ENCODE measurements at regions not wholly inside any gene's neighbourhood (a gene's known extent, or its start where the extent isn't known, plus 50 kb on each side); places are given as distances from the start of the nearest gene placed in this dataset.
"Not testable (repeated sequence)": the region's sequence is repeated elsewhere in the genome, so short reads cannot be mapped to it uniquely, and the experiment has no call there.

DNA sequence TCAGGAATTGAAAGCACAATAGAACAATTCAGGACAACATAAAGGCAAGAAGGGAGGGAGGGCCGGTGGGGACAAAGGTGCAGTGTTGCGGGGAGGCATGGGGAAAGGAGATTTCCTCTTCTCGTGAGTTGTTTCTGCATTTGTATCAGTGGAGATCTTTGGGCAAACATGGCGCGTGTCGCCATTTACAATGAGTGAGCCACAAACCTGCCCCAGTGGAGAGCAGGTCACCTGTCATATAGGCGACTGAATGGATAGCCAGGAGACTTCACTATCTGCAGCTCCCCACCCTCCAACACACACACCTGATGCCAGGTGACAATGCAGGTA, 87.7 kb upstream of the SLC45A1 start:
- no peak overlapping the region for H3K4me3 ChIP-seq (ENCODE audit: low read depth in 1 of 2, low read length in 2 of 2)
- no peaks in the 10 kb centered on the region for H3K9me3 ChIP-seq (ENCODE audit: control insufficient read depth in 1 of 2, low read length in 2 of 2)
- H3K9ac ChIP-seq (ENCODE audit: low read depth in 1 of 2, low read length in 2 of 2): no peak overlapping the region
- H3K27me3 ChIP-seq (ENCODE audit: control insufficient read depth in 1 of 2, insufficient read depth in 2 of 2, low read length in 2 of 2): no peaks in the 10 kb centered on the region
- H3K4me1 ChIP-seq (ENCODE audit: control insufficient read depth in 1 of 2, insufficient read depth in 2 of 2, low read length in 2 of 2): peaks cover 5 to 6% of the 10 kb centered on the region in 2 donors
- no peaks in the 10 kb centered on the region for H3K36me3 ChIP-seq (ENCODE audit: control insufficient read depth in 1 of 2, insufficient read depth in 2 of 2, low read length in 2 of 2)
- H3K27ac ChIP-seq (ENCODE audit: low read depth, low read length): no peak overlapping the region

DNA sequence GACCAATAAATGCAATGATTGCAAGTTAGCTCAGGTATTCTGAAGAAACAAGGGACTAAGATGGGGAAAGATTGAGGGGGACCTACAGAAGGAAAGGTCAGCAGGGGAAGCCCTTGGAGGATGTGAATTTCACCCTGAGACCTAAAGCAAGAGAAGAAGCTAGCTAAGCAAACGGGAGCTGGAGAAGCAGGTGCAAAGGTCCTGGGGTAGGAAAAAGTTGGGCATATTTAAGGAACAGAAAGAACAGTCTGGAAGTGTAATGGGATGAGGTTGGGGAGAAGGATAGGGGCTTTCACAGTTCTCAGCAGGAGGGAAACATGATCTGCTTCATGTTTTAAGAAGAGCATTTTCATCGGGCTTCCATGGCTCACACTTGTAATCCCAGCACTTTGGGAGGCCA, 89.7 kb upstream of the SLC45A1 start:
- H3K27me3 ChIP-seq (ENCODE audit: control insufficient read depth in 1 of 2, insufficient read depth in 2 of 2, low read length in 2 of 2): no peaks in the 10 kb centered on the region
- no peak overlapping the region for H3K4me3 ChIP-seq (ENCODE audit: low read depth in 1 of 2, low read length in 2 of 2)
- H3K9ac ChIP-seq (ENCODE audit: low read depth in 1 of 2, low read length in 2 of 2): no peak overlapping the region
- no peaks in the 10 kb centered on the region for H3K36me3 ChIP-seq (ENCODE audit: control insufficient read depth in 1 of 2, insufficient read depth in 2 of 2, low read length in 2 of 2)
- no peak overlapping the region for H3K27ac ChIP-seq (ENCODE audit: low read depth, low read length)
- H3K4me1 ChIP-seq (ENCODE audit: control insufficient read depth in 1 of 2, insufficient read depth in 2 of 2, low read length in 2 of 2): peaks cover 5 to 11% of the 10 kb centered on the region in 2 donors
- no peaks in the 10 kb centered on the region for H3K9me3 ChIP-seq (ENCODE audit: control insufficient read depth in 1 of 2, low read length in 2 of 2)

DNA sequence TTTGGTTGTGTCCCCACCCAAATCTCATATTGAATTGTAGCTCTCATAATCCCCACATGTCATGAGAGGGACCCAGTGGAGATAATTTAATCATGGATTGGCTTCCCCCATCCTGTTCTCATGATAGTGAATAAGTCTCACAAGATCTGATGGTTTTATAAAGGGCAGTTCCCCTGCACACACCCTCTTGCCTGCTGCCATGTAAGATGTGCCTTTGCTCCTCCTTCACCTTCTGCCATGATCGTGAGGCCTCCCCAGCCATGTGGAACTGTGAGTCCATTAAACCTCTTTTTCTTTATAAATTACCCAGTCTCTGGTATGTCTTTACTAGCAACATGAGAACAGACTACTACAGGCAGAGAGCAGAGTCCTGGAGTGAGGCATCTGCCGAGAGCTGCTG, 90.2 kb upstream of the SLC45A1 start:
- not testable (repeated sequence) for H3K4me3 ChIP-seq (ENCODE audit: low read depth in 1 of 2, low read length in 2 of 2); H3K27ac ChIP-seq (ENCODE audit: low read depth, low read length); H3K36me3 ChIP-seq (ENCODE audit: control insufficient read depth in 1 of 2, insufficient read depth in 2 of 2, low read length in 2 of 2); H3K9me3 ChIP-seq (ENCODE audit: control insufficient read depth in 1 of 2, low read length in 2 of 2); H3K27me3 ChIP-seq (ENCODE audit: control insufficient read depth in 1 of 2, insufficient read depth in 2 of 2, low read length in 2 of 2); H3K9ac ChIP-seq (ENCODE audit: low read depth in 1 of 2, low read length in 2 of 2)
- peaks cover 3 to 11% of the 10 kb centered on the region in 2 donors for H3K4me1 ChIP-seq (ENCODE audit: control insufficient read depth in 1 of 2, insufficient read depth in 2 of 2, low read length in 2 of 2)

DNA sequence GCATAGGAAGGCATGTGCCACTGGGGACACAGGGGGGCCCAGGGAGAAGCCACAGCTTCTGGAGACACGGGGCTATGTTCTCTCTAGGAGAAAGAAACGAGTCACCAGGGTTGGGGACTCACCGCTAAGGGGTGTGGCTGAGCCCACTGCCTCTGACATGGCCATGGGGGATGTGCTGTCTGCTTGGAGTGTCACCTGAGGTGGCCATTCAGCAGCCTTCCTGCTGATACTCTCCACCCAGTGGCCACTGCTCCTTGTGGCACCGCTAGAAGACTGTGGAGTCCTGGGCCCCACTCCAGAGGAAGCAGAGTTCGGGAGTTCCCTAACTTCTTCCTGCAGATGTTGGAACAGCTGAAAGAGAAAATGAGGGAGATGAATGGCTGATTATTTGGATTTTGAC, 91.2 kb upstream of the SLC45A1 start:
- peaks cover 0 to 11% of the 10 kb centered on the region in 2 donors for H3K4me1 ChIP-seq (ENCODE audit: control insufficient read depth in 1 of 2, insufficient read depth in 2 of 2, low read length in 2 of 2)
- no peak overlapping the region for H3K27ac ChIP-seq (ENCODE audit: low read depth, low read length)
- H3K9me3 ChIP-seq (ENCODE audit: control insufficient read depth in 1 of 2, low read length in 2 of 2): no peaks in the 10 kb centered on the region
- no peak overlapping the region for H3K4me3 ChIP-seq (ENCODE audit: low read depth in 1 of 2, low read length in 2 of 2)
- no peaks in the 10 kb centered on the region for H3K27me3 ChIP-seq (ENCODE audit: control insufficient read depth in 1 of 2, insufficient read depth in 2 of 2, low read length in 2 of 2)
- H3K36me3 ChIP-seq (ENCODE audit: control insufficient read depth in 1 of 2, insufficient read depth in 2 of 2, low read length in 2 of 2): no peaks in the 10 kb centered on the region
- H3K9ac ChIP-seq (ENCODE audit: low read depth in 1 of 2, low read length in 2 of 2): no peak overlapping the region

DNA sequence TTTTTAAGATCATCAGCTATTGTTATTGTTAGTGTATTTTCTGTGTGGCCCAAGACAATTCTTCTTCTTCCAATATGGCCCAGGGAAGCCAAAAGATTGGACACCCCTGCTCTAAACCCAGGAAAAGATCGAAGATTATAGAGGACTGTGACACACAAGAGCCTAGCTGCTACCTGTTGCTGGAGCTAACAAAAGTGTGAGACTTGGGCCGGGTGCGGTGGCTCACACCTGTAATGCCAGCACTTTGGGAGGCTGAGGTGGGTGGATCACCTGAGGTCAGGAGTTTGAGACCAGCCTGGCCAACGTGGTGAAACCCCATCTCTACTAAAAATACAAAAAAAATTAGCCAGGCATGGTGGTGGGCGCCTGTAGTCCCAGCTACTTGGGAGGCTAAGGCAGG, 91.9 kb upstream of the SLC45A1 start:
- not testable (repeated sequence) for H3K27me3 ChIP-seq (ENCODE audit: control insufficient read depth in 1 of 2, insufficient read depth in 2 of 2, low read length in 2 of 2); H3K9ac ChIP-seq (ENCODE audit: low read depth in 1 of 2, low read length in 2 of 2); H3K9me3 ChIP-seq (ENCODE audit: control insufficient read depth in 1 of 2, low read length in 2 of 2); H3K36me3 ChIP-seq (ENCODE audit: control insufficient read depth in 1 of 2, insufficient read depth in 2 of 2, low read length in 2 of 2); H3K4me3 ChIP-seq (ENCODE audit: low read depth in 1 of 2, low read length in 2 of 2); H3K27ac ChIP-seq (ENCODE audit: low read depth, low read length)
- peaks cover 0 to 11% of the 10 kb centered on the region in 2 donors for H3K4me1 ChIP-seq (ENCODE audit: control insufficient read depth in 1 of 2, insufficient read depth in 2 of 2, low read length in 2 of 2)

DNA sequence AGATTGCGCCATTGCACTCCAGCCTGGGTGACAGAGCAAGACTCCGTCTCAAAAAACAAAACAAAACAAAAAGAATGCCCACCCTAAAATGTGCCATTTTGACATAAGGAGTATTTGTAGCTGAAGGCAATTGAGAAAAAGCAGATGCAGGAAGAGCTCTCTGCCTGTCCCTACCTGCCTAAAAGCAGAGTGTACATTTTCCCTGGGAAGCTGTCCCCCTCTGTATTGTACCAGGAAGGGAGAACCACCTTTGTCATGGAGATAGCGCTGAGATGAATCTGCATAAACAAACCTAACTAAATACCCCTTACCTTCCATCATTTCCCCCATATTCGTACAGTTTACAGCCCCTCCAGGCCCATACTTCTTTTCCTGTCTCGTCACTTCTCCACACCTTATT, 94.4 kb upstream of the SLC45A1 start:
- Histone ChIP-seq H3K27me3 (ENCODE audit: control insufficient read depth in 1 of 2, insufficient read depth in 2 of 2, low read length in 2 of 2) (no peaks in the 10 kb centered on the region), H3K9ac (ENCODE audit: low read depth in 1 of 2, low read length in 2 of 2) (no peak overlapping the region), H3K27ac (ENCODE audit: low read depth, low read length) (no peak overlapping the region), H3K4me3 (ENCODE audit: low read depth in 1 of 2, low read length in 2 of 2) (no peak overlapping the region), H3K9me3 (ENCODE audit: control insufficient read depth in 1 of 2, low read length in 2 of 2) (no peaks in the 10 kb centered on the region), H3K36me3 (ENCODE audit: control insufficient read depth in 1 of 2, insufficient read depth in 2 of 2, low read length in 2 of 2) (no peaks in the 10 kb centered on the region), H3K4me1 (ENCODE audit: control insufficient read depth in 1 of 2, insufficient read depth in 2 of 2, low read length in 2 of 2) (peaks cover 0 to 6% of the 10 kb centered on the region in 2 donors)

DNA sequence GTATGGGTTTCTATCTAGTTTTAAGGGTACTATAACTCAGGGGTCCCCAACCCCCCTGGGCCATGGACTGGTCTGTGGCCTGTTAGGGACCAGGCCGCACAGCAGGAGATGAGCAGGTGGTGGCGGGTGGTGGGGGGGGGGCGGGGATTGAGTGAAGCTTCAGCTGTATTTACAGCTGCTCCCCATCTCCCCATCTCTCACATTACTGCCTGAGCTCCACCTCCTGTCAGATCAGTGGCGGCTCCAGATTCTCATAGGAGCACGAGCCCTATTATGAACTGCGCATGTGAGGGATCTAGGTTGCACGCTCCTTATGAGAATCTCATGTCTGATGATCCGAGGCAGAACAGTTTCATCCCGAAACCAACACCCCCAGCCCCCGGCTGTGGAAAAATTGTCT, 95.1 kb upstream of the SLC45A1 start:
- Histone ChIP-seq H3K9me3 (ENCODE audit: control insufficient read depth in 1 of 2, low read length in 2 of 2) (no peaks in the 10 kb centered on the region), H3K27me3 (ENCODE audit: control insufficient read depth in 1 of 2, insufficient read depth in 2 of 2, low read length in 2 of 2) (no peaks in the 10 kb centered on the region), H3K9ac (ENCODE audit: low read depth in 1 of 2, low read length in 2 of 2) (no peak overlapping the region), H3K4me3 (ENCODE audit: low read depth in 1 of 2, low read length in 2 of 2) (no peak overlapping the region), H3K36me3 (ENCODE audit: control insufficient read depth in 1 of 2, insufficient read depth in 2 of 2, low read length in 2 of 2) (no peaks in the 10 kb centered on the region), H3K27ac (ENCODE audit: low read depth, low read length) (no peak overlapping the region), H3K4me1 (ENCODE audit: control insufficient read depth in 1 of 2, insufficient read depth in 2 of 2, low read length in 2 of 2) (peaks cover 0 to 6% of the 10 kb centered on the region in 2 donors)

DNA sequence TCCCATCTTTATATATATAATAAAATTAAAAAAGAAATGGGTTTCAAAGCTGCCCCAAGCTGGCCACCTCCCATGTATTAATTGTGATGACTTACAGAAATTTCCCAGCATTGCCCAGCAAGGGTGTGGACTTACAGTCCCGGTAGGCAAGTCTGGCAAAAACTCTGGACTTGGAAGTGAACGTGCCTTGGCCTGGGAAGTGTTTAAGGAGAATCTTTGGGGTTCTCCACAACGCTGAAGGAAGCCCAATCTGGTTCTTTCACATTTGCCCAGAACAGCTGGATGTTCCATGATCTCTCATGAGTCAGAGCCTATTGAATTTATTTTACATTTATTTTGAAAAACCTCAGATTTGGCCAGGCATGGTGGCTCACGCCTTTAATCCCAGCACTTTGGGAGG, 98.4 kb upstream of the SLC45A1 start:
- Histone ChIP-seq H3K9ac (ENCODE audit: low read depth in 1 of 2, low read length in 2 of 2) (no peak overlapping the region), H3K27me3 (ENCODE audit: control insufficient read depth in 1 of 2, insufficient read depth in 2 of 2, low read length in 2 of 2) (no peaks in the 10 kb centered on the region), H3K9me3 (ENCODE audit: control insufficient read depth in 1 of 2, low read length in 2 of 2) (no peaks in the 10 kb centered on the region), H3K27ac (ENCODE audit: low read depth, low read length) (no peak overlapping the region), H3K4me1 (ENCODE audit: control insufficient read depth in 1 of 2, insufficient read depth in 2 of 2, low read length in 2 of 2) (peaks cover 4 to 7% of the 10 kb centered on the region in 2 donors), H3K4me3 (ENCODE audit: low read depth in 1 of 2, low read length in 2 of 2) (no peak overlapping the region), H3K36me3 (ENCODE audit: control insufficient read depth in 1 of 2, insufficient read depth in 2 of 2, low read length in 2 of 2) (no peaks in the 10 kb centered on the region)

DNA sequence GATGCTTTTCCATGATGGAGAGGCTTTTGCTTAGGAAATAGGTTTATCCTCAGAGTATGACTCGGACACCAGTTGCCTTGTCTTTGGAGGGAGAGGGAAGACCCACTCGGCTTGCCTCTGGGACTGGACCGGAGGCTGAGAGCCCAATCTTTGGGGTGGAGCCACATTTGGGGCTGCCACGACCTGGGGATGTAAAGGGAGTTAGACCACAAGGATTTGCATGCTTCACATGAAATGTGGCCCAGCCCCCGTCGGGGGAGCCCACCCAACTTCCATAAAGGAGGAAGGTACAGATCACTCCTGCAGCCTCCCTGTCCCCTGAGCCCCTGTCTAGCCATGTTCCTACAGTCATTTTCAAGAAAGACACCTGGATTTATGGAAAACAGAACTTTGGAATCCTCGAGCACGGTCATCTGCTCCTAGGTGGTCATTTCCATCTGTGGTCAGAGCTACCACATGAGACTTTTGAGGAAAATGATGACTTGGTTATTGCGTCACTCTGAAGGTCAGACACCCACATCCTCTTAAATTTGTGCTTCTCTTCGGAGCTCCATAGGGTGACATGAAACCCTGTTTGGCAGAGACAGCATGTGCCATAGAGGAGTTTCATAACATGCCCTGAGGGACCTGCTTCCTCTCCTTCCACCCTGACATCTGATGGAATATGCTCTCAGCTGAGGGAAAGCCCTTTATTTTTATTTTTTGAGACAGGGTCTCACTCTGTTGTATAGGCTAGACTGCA, 99.4 kb upstream of the SLC45A1 start:
- H3K27ac ChIP-seq (ENCODE audit: low read depth, low read length): no peak overlapping the region
- no peak overlapping the region for H3K4me3 ChIP-seq (ENCODE audit: low read depth in 1 of 2, low read length in 2 of 2)
- no peaks in the 10 kb centered on the region for H3K36me3 ChIP-seq (ENCODE audit: control insufficient read depth in 1 of 2, insufficient read depth in 2 of 2, low read length in 2 of 2)
- peaks cover 4 to 7% of the 10 kb centered on the region in 2 donors for H3K4me1 ChIP-seq (ENCODE audit: control insufficient read depth in 1 of 2, insufficient read depth in 2 of 2, low read length in 2 of 2)
- no peak overlapping the region for H3K9ac ChIP-seq (ENCODE audit: low read depth in 1 of 2, low read length in 2 of 2)
- H3K27me3 ChIP-seq (ENCODE audit: control insufficient read depth in 1 of 2, insufficient read depth in 2 of 2, low read length in 2 of 2): no peaks in the 10 kb centered on the region
- no peaks in the 10 kb centered on the region for H3K9me3 ChIP-seq (ENCODE audit: control insufficient read depth in 1 of 2, low read length in 2 of 2)

DNA sequence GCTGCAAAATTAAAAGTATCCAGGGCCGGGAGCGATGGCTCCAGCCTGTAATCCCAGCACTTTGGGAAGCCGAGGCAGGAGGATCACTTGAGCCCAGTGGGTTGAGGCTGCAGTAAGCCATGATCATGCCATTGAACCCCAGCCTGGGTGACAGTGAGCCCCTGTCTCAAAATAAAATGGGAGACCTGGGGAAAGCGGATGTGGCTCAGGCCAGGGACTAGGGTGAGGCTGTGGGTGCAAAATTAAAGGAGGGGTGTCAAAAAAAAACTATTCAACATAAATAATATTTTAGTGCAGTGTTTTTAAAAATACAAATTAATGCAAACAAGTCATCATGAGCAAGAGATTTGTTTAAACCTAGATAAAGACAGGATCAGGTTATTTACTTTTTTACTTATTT, 100.1 kb upstream of the SLC45A1 start:
- H3K27ac ChIP-seq (ENCODE audit: low read depth, low read length): no peak overlapping the region
- no peaks in the 10 kb centered on the region for H3K9me3 ChIP-seq (ENCODE audit: control insufficient read depth in 1 of 2, low read length in 2 of 2)
- peak overlapping the region; percentile 48 to 64 for H3K4me3 ChIP-seq (ENCODE audit: low read depth in 1 of 2, low read length in 2 of 2)
- no peaks in the 10 kb centered on the region for H3K27me3 ChIP-seq (ENCODE audit: control insufficient read depth in 1 of 2, insufficient read depth in 2 of 2, low read length in 2 of 2)
- H3K9ac ChIP-seq (ENCODE audit: low read depth in 1 of 2, low read length in 2 of 2): peak overlapping the region in 1 of 2 donors; percentile 80
- peaks cover 4 to 7% of the 10 kb centered on the region in 2 donors for H3K4me1 ChIP-seq (ENCODE audit: control insufficient read depth in 1 of 2, insufficient read depth in 2 of 2, low read length in 2 of 2)
- no peaks in the 10 kb centered on the region for H3K36me3 ChIP-seq (ENCODE audit: control insufficient read depth in 1 of 2, insufficient read depth in 2 of 2, low read length in 2 of 2)

Measured in duodenal mucosa (tissue), 2 donors.